IMR-90 (cell line): ENCODE measurements at regions not wholly inside any gene's neighbourhood (a gene's known extent, or its start where the extent isn't known, plus 50 kb on each side); places are given as distances from the start of the nearest gene placed in this dataset.

Experiments used
- ATAC-seq: fragments of 200-7000 bp; cut with Tn5 transposase; 2 replicates; pipeline ENCODE4 v1.9.1; 2020; ENCODE audit warnings: low read depth, mild to moderate bottlenecking, moderate library complexity
- BruUV-seq: library from RNA; stranded (reverse); fragments of 400-500 nt; replicated peaks from 2 replicates; lab custom pipeline; 2021; lab: Mats Ljungman, UMichigan
- CTCF ChIA-PET: fragments of 300-600 bp; formaldehyde crosslinking; extraction: SDS; loops from one replicate; lab custom pipeline; 2021; ENCODE audit warnings: antibody characterized with exemption; lab: Yijun Ruan, JAX
- POLR2A ChIA-PET: fragments of 300-600 bp; sonication (Branson Sonifier 250); formaldehyde crosslinking; loops from one replicate; lab custom pipeline; 2022; ENCODE audit warnings: antibody characterized with exemption; ENCODE audit not compliant: unreplicated experiment; lab: Charles Lee
- DNase-seq: peaks from one replicate; pipeline ENCODE4 v3.0.0; 2013
- H2AFZ ChIP-seq: replicated peaks from 2 replicates; pipeline ENCODE3; 2013; ENCODE audit warnings: low read length, mild to moderate bottlenecking; ENCODE audit not compliant: poor library complexity
- H2AK5ac ChIP-seq: 2 replicates; pipeline ENCODE4 v1.6.1; 2013; ENCODE audit warnings: low read depth, low read length, inconsistent platforms
- H2AK9ac ChIP-seq: replicated peaks from 2 replicates; pipeline ENCODE3; 2013; ENCODE audit warnings: mild to moderate bottlenecking, low read depth, low read length, moderate library complexity; ENCODE audit not compliant: poor library complexity
- H2BK120ac ChIP-seq: 2 replicates; pipeline ENCODE4 v1.6.1; 2013; ENCODE audit warnings: low read depth, low read length, inconsistent platforms
- H2BK15ac ChIP-seq: 3 replicates; pipeline ENCODE4 v1.6.1; 2013; ENCODE audit warnings: low read depth, low read length, inconsistent platforms
- H2BK20ac ChIP-seq: 2 replicates; pipeline ENCODE4 v1.6.1; 2013; ENCODE audit warnings: low read depth, mild to moderate bottlenecking, inconsistent platforms, low read length, moderate library complexity
- H2BK5ac ChIP-seq: 2 replicates; pipeline ENCODE4 v1.6.1; 2013; ENCODE audit warnings: mild to moderate bottlenecking, low read depth, low read length, inconsistent platforms; ENCODE audit not compliant: poor library complexity, severe bottlenecking
- H3K14ac ChIP-seq: replicated peaks from 2 replicates; pipeline ENCODE4 v1.6.1; 2013; ENCODE audit warnings: low read depth, low read length, inconsistent platforms
- H3K18ac ChIP-seq: 2 replicates; pipeline ENCODE4 v1.6.1; 2013; ENCODE audit warnings: low read depth, low read length, control low read depth
- H3K23ac ChIP-seq: 2 replicates; pipeline ENCODE4 v1.6.1; 2013; ENCODE audit warnings: low read depth, low read length, inconsistent platforms
- H3K27ac ChIP-seq: 2 replicates; pipeline ENCODE4 v1.5.1; 2013; ENCODE audit warnings: mild to moderate bottlenecking, control low read depth, low read length; ENCODE audit not compliant: insufficient read depth
- H3K27me3 ChIP-seq: 2 replicates; pipeline ENCODE4 v1.6.1; 2013; ENCODE audit warnings: low read length; ENCODE audit not compliant: control insufficient read depth, insufficient read depth
- H3K36me3 ChIP-seq: 2 replicates; pipeline ENCODE4 v1.6.1; 2013; ENCODE audit warnings: low read length, mixed read lengths; ENCODE audit not compliant: control insufficient read depth, insufficient read depth
- H3K4ac ChIP-seq: 2 replicates; pipeline ENCODE4 v1.6.1; 2013; ENCODE audit warnings: low read depth, low read length, inconsistent platforms
- H3K4me1 ChIP-seq: 2 replicates; pipeline ENCODE4 v1.6.1; 2013; ENCODE audit warnings: low read length, mixed read lengths; ENCODE audit not compliant: control insufficient read depth, insufficient read depth
- H3K4me2 ChIP-seq: 2 replicates; pipeline ENCODE4 v1.6.1; 2013; ENCODE audit warnings: low read depth, mild to moderate bottlenecking, control low read depth, low read length, moderate library complexity
- H3K4me3 ChIP-seq: 2 replicates; pipeline ENCODE4 v1.5.1; 2013; ENCODE audit warnings: low read depth, mild to moderate bottlenecking, control low read depth, low read length, moderate library complexity; ENCODE audit not compliant: insufficient read depth
- H3K56ac ChIP-seq: 2 replicates; pipeline ENCODE4 v1.6.1; 2013; ENCODE audit warnings: low read length, inconsistent platforms; ENCODE audit not compliant: insufficient read depth; ENCODE audit errors: extremely low read depth
- H3K79me1 ChIP-seq, 2 experiments: 2 replicates each; pipeline ENCODE4 v1.6.1; 2013; ENCODE audit warnings: low read length in 2 of 2, inconsistent platforms in 1 of 2, low read depth in 1 of 2
- H3K9ac ChIP-seq: 2 replicates; pipeline ENCODE4 v1.6.1; 2013; ENCODE audit warnings: low read depth, low read length, control low read depth
- H3K9me1 ChIP-seq: 2 replicates; pipeline ENCODE4 v1.6.1; 2013; ENCODE audit warnings: low read length, inconsistent platforms; ENCODE audit not compliant: insufficient read depth
- H3K9me3 ChIP-seq: 2 replicates; pipeline ENCODE4 v1.6.1; 2013; ENCODE audit warnings: low read length; ENCODE audit not compliant: control insufficient read depth, insufficient read depth
- H4K20me1 ChIP-seq: 2 replicates; pipeline ENCODE4 v1.6.1; 2013; ENCODE audit warnings: low read length, inconsistent platforms; ENCODE audit not compliant: insufficient read depth
- H4K5ac ChIP-seq: 2 replicates; pipeline ENCODE4 v1.6.1; 2013; ENCODE audit warnings: mild to moderate bottlenecking, low read depth, low read length, control low read depth
- H4K8ac ChIP-seq, 2 experiments: 2 replicates each; pipeline ENCODE4 v1.6.1; 2013; ENCODE audit warnings: low read depth in 2 of 2, low read length in 2 of 2, control low read depth in 1 of 2, inconsistent platforms in 1 of 2
- H4K91ac ChIP-seq: 2 replicates; pipeline ENCODE4 v1.6.1; 2013; ENCODE audit warnings: low read depth, low read length, inconsistent platforms; ENCODE audit not compliant: insufficient read depth
- CEBPB ChIP-seq: IDR thresholded peaks from 2 replicates; pipeline ENCODE4 v1.6.1; 2012; ENCODE audit warnings: low read depth, low read length, improper control_type of control experiment
- CHD1 ChIP-seq: IDR thresholded peaks from 2 replicates; pipeline ENCODE4 v1.6.1; 2012; ENCODE audit warnings: low read depth, low read length, improper control_type of control experiment
- FOS ChIP-seq: fragments of 150-350 bp; IDR thresholded peaks from 2 replicates; pipeline ENCODE4 v1.6.1; 2016; ENCODE audit warnings: low read depth, low read length
- MAFK ChIP-seq: IDR thresholded peaks from 2 replicates; pipeline ENCODE4 v1.6.1; 2012; ENCODE audit warnings: low read depth, low read length, improper control_type of control experiment
- MAZ ChIP-seq: IDR thresholded peaks from 2 replicates; pipeline ENCODE4 v1.6.1; 2012; ENCODE audit warnings: low read depth, mild to moderate bottlenecking, low read length, improper control_type of control experiment, moderate library complexity, borderline replicate concordance
- POLR2A ChIP-seq: IDR thresholded peaks from 2 replicates; pipeline ENCODE4 v1.6.1; 2012; ENCODE audit warnings: mild to moderate bottlenecking, low read depth, low read length
- RAD21 ChIP-seq: IDR thresholded peaks from 2 replicates; pipeline ENCODE4 v1.6.1; 2012; ENCODE audit warnings: low read length, improper control_type of control experiment
- RCOR1 ChIP-seq: IDR thresholded peaks from 2 replicates; pipeline ENCODE4 v1.6.1; 2012; ENCODE audit warnings: mild to moderate bottlenecking, low read length, improper control_type of control experiment; ENCODE audit not compliant: insufficient replicate concordance
- SMC3 ChIP-seq: fragments of 150-350 bp; IDR thresholded peaks from 2 replicates; pipeline ENCODE4 v1.6.1; 2016; ENCODE audit warnings: low read depth, mild to moderate bottlenecking, antibody characterized with exemption, low read length, moderate library complexity
- WGBS, 2 experiments: methylation state at CpG; one replicate each; pipeline versions ENCODE4 v1.1.5 to v1.1.7; 2013; ENCODE audit warnings: missing lambda C conversion rate in 2 of 2; ENCODE audit not compliant: insufficient read length in 1 of 2; ENCODE audit errors: extremely low coverage in 2 of 2; 5-methylcytosine and 5-hydroxymethylcytosine counted together
- dilution Hi-C: fragments of 300-500 bp; cut with HindIII; formaldehyde crosslinking; loops from one replicate; pipeline ENCODE4 v1.14.3; 2018; ENCODE audit warnings: low sequenced_read_pairs; ENCODE audit not compliant: unreplicated experiment
- in situ Hi-C: fragments of 300-500 bp; cut with MboI; formaldehyde crosslinking; loops from 3 replicates; pipeline ENCODE4 v1.14.3; 2019; ENCODE audit warnings: low sequenced_read_pairs, inconsistent platforms, mixed read lengths
- intact Hi-C: fragments of 100-400 bp; cut with micrococcal nuclease; formaldehyde crosslinking; loops from 2 replicates; pipeline ENCODE4 v1.10.0; 2022

DNA sequence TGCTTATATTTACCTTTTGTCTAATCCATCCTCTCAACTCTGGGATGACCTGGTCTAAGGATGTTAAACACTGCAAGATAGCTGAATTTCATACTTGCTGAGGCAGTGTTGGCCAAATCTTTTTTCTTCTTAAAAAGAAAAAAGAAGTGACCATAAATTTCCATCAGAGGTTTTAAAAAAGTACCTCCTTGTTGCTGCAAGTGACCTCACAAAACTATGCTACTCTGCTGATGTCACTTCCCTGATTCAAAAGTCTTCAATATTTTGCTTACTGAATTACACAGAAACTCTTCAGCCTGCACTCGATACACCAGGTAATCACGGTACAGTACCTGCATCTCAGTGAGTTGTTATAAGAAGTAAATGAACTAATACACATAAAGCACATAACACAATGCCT lies 107.2 kb upstream of the PRDM1 start (continued):
- TF ChIP-seq MAFK (no peak), RAD21 (no peak), POLR2A (no peak), CHD1 (no peak), FOS (no peak), SMC3 (no peak), MAZ (no peak)

GRCh38 chr6:105977934-105978504 lies 108.1 kb upstream of the PRDM1 start:
- Histone ChIP-seq H3K4me3 (no peak overlapping the region), H2BK5ac (no peak overlapping the region), H3K9me1 (no peaks in the 10 kb centered on the region), H3K4ac (no peak overlapping the region), H2BK15ac (no peak overlapping the region), H3K14ac (no peak overlapping the region), H3K9ac (no peak overlapping the region), H2BK20ac (no peak overlapping the region), H3K23ac (no peak overlapping the region), H3K79me1 (no peaks in the 10 kb centered on the region), H4K20me1 (no peaks in the 10 kb centered on the region), H3K27me3 (no peaks in the 10 kb centered on the region), H4K8ac (no peak overlapping the region), H3K4me2 (peak overlapping the region; percentile 48; the same call in 1 of the 2 replicates), H3K36me3 (no peaks in the 10 kb centered on the region), H2AK5ac (no peak overlapping the region), H3K4me1 (no peaks in the 10 kb centered on the region), H4K91ac (no peak overlapping the region), H3K56ac (no peak overlapping the region), H3K9me3 (peaks cover 3% of the 10 kb centered on the region), H3K18ac (no peak overlapping the region), H2AFZ (no peak overlapping the region), H2AK9ac (no peak overlapping the region), H4K5ac (no peak overlapping the region), H2BK120ac (no peak overlapping the region), H3K27ac (no peak overlapping the region)
- peak; percentile 26 for DNase-seq
- no TSS peak for BruUV-seq
- POLR2A ChIA-PET, result no interaction called here
- intact Hi-C loops (no loop called here), in situ Hi-C loops (no loop called here), dilution Hi-C loops (no loop called here)
- TF ChIP-seq MAFK (peak; percentile 44), CEBPB (no peak), RCOR1 (no peak)
- peak; percentile 11 for ATAC-seq
- WGBS, 2 experiments, result no CpG with 5 or more reads among the region's 4 CpGs
- CTCF ChIA-PET, result no interaction called here
